ENCODE measurements at regions not wholly inside any gene's neighbourhood (a gene's known extent, or its start where the extent isn't known, plus 50 kb on each side); places are given as distances from the start of the nearest gene placed in this dataset.

DNA sequence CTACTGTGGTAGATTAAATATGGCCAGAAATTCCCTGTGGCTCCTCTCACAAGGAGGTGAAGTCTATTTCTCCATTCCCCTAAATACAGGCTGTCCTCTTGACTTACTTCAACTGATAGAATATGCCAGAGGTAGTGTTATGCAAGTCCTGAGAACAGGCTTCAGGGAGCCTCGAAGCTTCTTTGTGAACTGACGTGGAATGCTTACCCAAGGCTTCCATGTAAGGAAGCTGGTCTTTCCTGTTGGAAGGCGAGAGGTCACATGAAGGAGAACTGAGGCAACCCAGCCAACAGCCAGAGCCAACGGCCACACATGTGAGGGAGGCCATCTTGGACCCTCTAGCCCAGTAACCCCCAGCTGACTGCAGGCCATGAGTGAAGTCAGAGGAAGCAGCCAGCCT lies 267.9 kb downstream of the MRTFB start:
- peaks cover 13 to 16% of the 10 kb centered on the region in 2 experiments; a peak in 4 of 5 replicates for H3K9me3 Mint-ChIP-seq
- no peaks in the 10 kb centered on the region for H3K23me2 ChIP-seq (ENCODE audit: insufficient read length, low read depth, low read length, poor library complexity, severe bottlenecking)

More for the DNA sequence above, 267.9 kb downstream of the MRTFB start:
- Histone ChIP-seq H2BK120ac (ENCODE audit: low read depth, low read length, poor library complexity, severe bottlenecking) (no peak overlapping the region), H3K9ac (ENCODE audit: extremely low read depth, insufficient read length, low read length) (no peak overlapping the region), H3K18ac (ENCODE audit: insufficient read length, low read depth, low read length) (no peak overlapping the region), H4K8ac (replicated peaks; ENCODE audit: insufficient read length, low read depth, low read length) (no peak overlapping the region), H3K27me3 (ENCODE audit: insufficient read depth, low read length) (no peaks in the 10 kb centered on the region), H2BK12ac (ENCODE audit: insufficient read length, low read depth, low read length) (no peak overlapping the region), H3K79me2 (ENCODE audit: insufficient read depth, low read length) (no peaks in the 10 kb centered on the region), H2AFZ (ENCODE audit: low read length) (no peak overlapping the region), H2AK5ac (ENCODE audit: insufficient read length, low read length) (no peak overlapping the region), H3K4me1 (ENCODE audit: insufficient read depth, low read length) (no peaks in the 10 kb centered on the region), H4K91ac (ENCODE audit: insufficient read length, low read depth, low read length) (no peak overlapping the region), H3K23ac (ENCODE audit: insufficient read length, low read depth, low read length) (no peak overlapping the region), H3K4me2 (ENCODE audit: insufficient read depth, insufficient read length, low read length) (no peak overlapping the region), H3K27ac (ENCODE audit: insufficient read length, low read depth, low read length) (no peak overlapping the region), H2BK15ac (ENCODE audit: low read depth, low read length) (no peak overlapping the region), H2BK20ac (ENCODE audit: low read depth, low read length, poor library complexity, severe bottlenecking) (no peak overlapping the region), H3K79me1 (ENCODE audit: insufficient read depth, low read depth, low read length, poor library complexity, severe bottlenecking) (no peaks in the 10 kb centered on the region), H3K14ac (ENCODE audit: insufficient read depth, low read length) (no peak overlapping the region; the same call in 1 of the 2 replicates), H4K20me1 (ENCODE audit: control insufficient read depth, insufficient read depth, insufficient read length) (no peaks in the 10 kb centered on the region), H3T11ph (ENCODE audit: low read length) (no peak overlapping the region), H3K4ac (ENCODE audit: low read depth, low read length) (no peak overlapping the region), H4K5ac (ENCODE audit: insufficient read length, low read depth, low read length) (no peak overlapping the region), H2BK5ac (ENCODE audit: insufficient read length, low read length) (no peak overlapping the region), H3K9me3 (ENCODE audit: control insufficient read depth, low read depth, low read length) (no peaks in the 10 kb centered on the region), H3K56ac (ENCODE audit: insufficient read length, low read depth, low read length) (no peak overlapping the region)
- no peak overlapping the region for H3K27ac Mint-ChIP-seq
- H3K4me3 Mint-ChIP-seq: no peak overlapping the region
- peaks cover 2 to 13% (median 4%) of the 10 kb centered on the region in 3 experiments; a peak in 6 of 7 replicates for H3K36me3 Mint-ChIP-seq (ENCODE audit: insufficient read depth in 1 of 3, low read depth in 3 of 3)
- WGBS (ENCODE audit: extremely low coverage, insufficient read length, low lambda C conversion rate): no CpG with 5 or more reads among the region's 4 CpGs
- TF ChIP-seq, protein P1, sequence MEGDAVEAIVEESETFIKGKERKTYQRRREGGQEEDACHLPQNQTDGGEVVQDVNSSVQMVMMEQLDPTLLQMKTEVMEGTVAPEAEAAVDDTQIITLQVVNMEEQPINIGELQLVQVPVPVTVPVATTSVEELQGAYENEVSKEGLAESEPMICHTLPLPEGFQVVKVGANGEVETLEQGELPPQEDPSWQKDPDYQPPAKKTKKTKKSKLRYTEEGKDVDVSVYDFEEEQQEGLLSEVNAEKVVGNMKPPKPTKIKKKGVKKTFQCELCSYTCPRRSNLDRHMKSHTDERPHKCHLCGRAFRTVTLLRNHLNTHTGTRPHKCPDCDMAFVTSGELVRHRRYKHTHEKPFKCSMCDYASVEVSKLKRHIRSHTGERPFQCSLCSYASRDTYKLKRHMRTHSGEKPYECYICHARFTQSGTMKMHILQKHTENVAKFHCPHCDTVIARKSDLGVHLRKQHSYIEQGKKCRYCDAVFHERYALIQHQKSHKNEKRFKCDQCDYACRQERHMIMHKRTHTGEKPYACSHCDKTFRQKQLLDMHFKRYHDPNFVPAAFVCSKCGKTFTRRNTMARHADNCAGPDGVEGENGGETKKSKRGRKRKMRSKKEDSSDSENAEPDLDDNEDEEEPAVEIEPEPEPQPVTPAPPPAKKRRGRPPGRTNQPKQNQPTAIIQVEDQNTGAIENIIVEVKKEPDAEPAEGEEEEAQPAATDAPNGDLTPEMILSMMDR (conservative IDR thresholded peaks at IDR 0.05): no peak
- H3K4me1 Mint-ChIP-seq: peaks cover 0 to 4% of the 10 kb centered on the region in 2 experiments; a peak in 1 of 4 replicates
- H3K27me3 Mint-ChIP-seq (ENCODE audit: low read depth): peaks cover 10% of the 10 kb centered on the region
- DNase-seq: no peak

All from H9 (cell line).